DOHH2 (cell line): ENCODE measurements at regions not wholly inside any gene's neighbourhood (a gene's known extent, or its start where the extent isn't known, plus 50 kb on each side); places are given as distances from the start of the nearest gene placed in this dataset.

Experiments
- H3F3A ChIP-seq: fragments of 200-600 bp; sonication (generic), shearing (Covaris generic); 2 replicates; pipeline ENCODE4 v1.6.0; 2016; ENCODE audit warnings: antibody characterized with exemption, mild to moderate bottlenecking; ENCODE audit not compliant: control insufficient read depth, insufficient read depth
- H3K27ac ChIP-seq: fragments of 200-600 bp; sonication (generic); 2 replicates; pipeline ENCODE4 v1.5.1; 2014; ENCODE audit warnings: low read depth, mild to moderate bottlenecking, low read length, moderate library complexity
- H3K27me3 ChIP-seq: fragments of 200-600 bp; sonication (generic); 2 replicates; pipeline ENCODE4 v1.6.1; 2014; ENCODE audit warnings: mild to moderate bottlenecking, low read length, mixed read lengths; ENCODE audit not compliant: control insufficient read depth
- H3K36me3 ChIP-seq: fragments of 200-600 bp; sonication (generic); 2 replicates; pipeline ENCODE4 v1.6.1; 2014; ENCODE audit warnings: mild to moderate bottlenecking, low read length, moderate library complexity, mixed read lengths; ENCODE audit not compliant: control insufficient read depth
- H3K4me1 ChIP-seq: fragments of 200-600 bp; sonication (generic); 2 replicates; pipeline ENCODE4 v1.6.1; 2014; ENCODE audit warnings: mild to moderate bottlenecking, low read length, mixed read lengths; ENCODE audit not compliant: control insufficient read depth
- H3K4me2 ChIP-seq: fragments of 200-600 bp; sonication (generic); 2 replicates; pipeline ENCODE4 v1.6.0; 2014; ENCODE audit warnings: mild to moderate bottlenecking, low read length, moderate library complexity
- H3K4me3 ChIP-seq: fragments of 200-600 bp; sonication (generic); 2 replicates; pipeline ENCODE4 v1.5.1; 2014; ENCODE audit warnings: mild to moderate bottlenecking, low read length, mixed read lengths
- H3K79me2 ChIP-seq: fragments of 200-600 bp; sonication (generic); 2 replicates; pipeline ENCODE4 v1.6.1; 2014; ENCODE audit warnings: mild to moderate bottlenecking, low read length, mixed read lengths; ENCODE audit not compliant: control insufficient read depth
- H3K9me2 ChIP-seq: fragments of 200-600 bp; sonication (generic); replicated peaks from 2 replicates; pipeline ENCODE4 v1.6.1; 2014; ENCODE audit warnings: mild to moderate bottlenecking, low read length, mixed read lengths; ENCODE audit not compliant: control insufficient read depth
- H3K9me3 ChIP-seq: fragments of 200-600 bp; sonication (generic); 2 replicates; pipeline ENCODE4 v1.6.1; 2014; ENCODE audit warnings: antibody characterized with exemption, low read length, mixed read lengths; ENCODE audit not compliant: control insufficient read depth, insufficient read depth
- H4K20me1 ChIP-seq: fragments of 200-600 bp; sonication (generic); 2 replicates; pipeline ENCODE4 v1.6.0; 2014; ENCODE audit warnings: low read depth, mild to moderate bottlenecking, antibody characterized with exemption, low read length, moderate library complexity; ENCODE audit not compliant: control insufficient read depth, insufficient read depth
- CTCF ChIP-seq: fragments of 200-600 bp; sonication (generic); IDR thresholded peaks from one replicate; pipeline ENCODE4 v1.5.1; 2014; ENCODE audit warnings: antibody characterized with exemption, mild to moderate bottlenecking, low read depth, low read length; ENCODE audit not compliant: poor library complexity, severe bottlenecking
- EZH2phosphoT487 ChIP-seq: fragments of 200-600 bp; sonication (generic); IDR thresholded peaks from 2 replicates; pipeline ENCODE4 v1.6.1; 2017; ENCODE audit warnings: borderline replicate concordance, mild to moderate bottlenecking, antibody characterized with exemption, low read length, moderate library complexity, mixed read lengths

- Histone ChIP-seq H3K4me2 (no peak overlapping the region), H3K9me2 (no peaks in the 10 kb centered on the region), H3K79me2 (no peaks in the 10 kb centered on the region), H3F3A (no peaks in the 10 kb centered on the region), H3K4me1 (no peaks in the 10 kb centered on the region), H3K27me3 (peaks cover 6% of the 10 kb centered on the region; the same call in 1 of the 2 replicates), H3K36me3 (no peaks in the 10 kb centered on the region), H3K27ac (no peak overlapping the region), H3K4me3 (no peak overlapping the region), H3K9me3 (no peaks in the 10 kb centered on the region), H4K20me1 (no peaks in the 10 kb centered on the region)
- no peak for TF ChIP-seq CTCF
- no peak for TF ChIP-seq EZH2phosphoT487
Observed at GRCh38 chr17:71900621-71901229, 220.1 kb upstream of the SOX9 start.

GRCh38 chr17:71902894-71903506 lies 217.8 kb upstream of the SOX9 start:
- Histone ChIP-seq H3K9me3 (no peaks in the 10 kb centered on the region), H3K27ac (no peak overlapping the region), H3K9me2 (no peaks in the 10 kb centered on the region), H3K4me3 (no peak overlapping the region), H3K36me3 (no peaks in the 10 kb centered on the region), H4K20me1 (no peaks in the 10 kb centered on the region), H3K79me2 (no peaks in the 10 kb centered on the region), H3K27me3 (peaks cover 6% of the 10 kb centered on the region; the same call in 1 of the 2 replicates), H3K4me1 (no peaks in the 10 kb centered on the region), H3F3A (no peaks in the 10 kb centered on the region), H3K4me2 (no peak overlapping the region)
- TF ChIP-seq EZH2phosphoT487: no peak
- TF ChIP-seq CTCF: no peak

- Histone ChIP-seq H3K27me3 (no peaks in the 10 kb centered on the region), H4K20me1 (no peaks in the 10 kb centered on the region)
- TF ChIP-seq EZH2phosphoT487: no peak
- TF ChIP-seq CTCF: no peak
Observed at GRCh38 chr17:71905376-71906031, 215.3 kb upstream of the SOX9 start.

More at GRCh38 chr17:71905376-71906031, 215.3 kb upstream of the SOX9 start:
- Histone ChIP-seq H3K4me2 (no peak overlapping the region), H3K9me3 (no peaks in the 10 kb centered on the region), H3F3A (no peaks in the 10 kb centered on the region), H3K27ac (no peak overlapping the region), H3K36me3 (no peaks in the 10 kb centered on the region), H3K4me3 (no peak overlapping the region), H3K79me2 (no peaks in the 10 kb centered on the region), H3K9me2 (no peaks in the 10 kb centered on the region), H3K4me1 (no peaks in the 10 kb centered on the region)
